Osteoblast (primary cell): ENCODE measurements at regions not wholly inside any gene's neighbourhood (a gene's known extent, or its start where the extent isn't known, plus 50 kb on each side); places are given as distances from the start of the nearest gene placed in this dataset.
A peak's percentile ranks its signal among the peaks of the same experiment; 100 is the strongest.

Experiments used
- DNase-seq: peaks from one replicate; pipeline ENCODE4 v3.0.0; 2011; ENCODE audit warnings: low spot score, mixed read lengths; ENCODE audit not compliant: insufficient read length; ENCODE audit errors: missing footprints
- H2AFZ ChIP-seq: 2 replicates; pipeline ENCODE4 v1.6.0; 2011; ENCODE audit warnings: mild to moderate bottlenecking, low read length
- H3K27ac ChIP-seq: 2 replicates; pipeline ENCODE4 v1.5.1; 2011; ENCODE audit warnings: mild to moderate bottlenecking, low read depth, low read length, moderate library complexity
- H3K27me3 ChIP-seq: 2 replicates; pipeline ENCODE4 v1.6.0; 2012; ENCODE audit warnings: mild to moderate bottlenecking, control low read depth, inconsistent platforms, low read length, moderate library complexity; ENCODE audit not compliant: insufficient read depth
- H3K36me3 ChIP-seq: 2 replicates; pipeline ENCODE4 v1.5.1; 2011; ENCODE audit warnings: mild to moderate bottlenecking, low read length, control low read depth, moderate library complexity; ENCODE audit not compliant: insufficient read depth
- H3K4me1 ChIP-seq: 2 replicates; pipeline ENCODE4 v1.5.1; 2011; ENCODE audit warnings: mild to moderate bottlenecking, low read length, control low read depth, moderate library complexity; ENCODE audit not compliant: insufficient read depth
- H3K4me2 ChIP-seq: 2 replicates; pipeline ENCODE4 v1.6.0; 2011; ENCODE audit warnings: mild to moderate bottlenecking, low read length; ENCODE audit not compliant: insufficient read depth
- H3K4me3 ChIP-seq: fragments of 200-600 bp; sonication (generic); 3 replicates; pipeline ENCODE4 v1.5.1; 2012; ENCODE audit warnings: mild to moderate bottlenecking, low read length, inconsistent platforms; ENCODE audit not compliant: insufficient read depth
- H3K79me2 ChIP-seq: 2 replicates; pipeline ENCODE4 v1.6.0; 2012; ENCODE audit warnings: mild to moderate bottlenecking, low read length, control low read depth, inconsistent platforms; ENCODE audit not compliant: insufficient read depth
- H3K9me3 ChIP-seq: 2 replicates; pipeline ENCODE4 v1.5.1; 2011; ENCODE audit warnings: low read depth, low read length, control low read depth
- H4K20me1 ChIP-seq: 2 replicates; pipeline ENCODE4 v1.6.0; 2012; ENCODE audit warnings: mild to moderate bottlenecking, low read length, control low read depth; ENCODE audit not compliant: insufficient read depth
- CTCF ChIP-seq: IDR thresholded peaks from 2 replicates; pipeline ENCODE4 v1.5.1; 2011; ENCODE audit warnings: mild to moderate bottlenecking, low read depth, low read length, moderate library complexity; ENCODE audit errors: extremely low read depth

- Histone ChIP-seq H3K27ac (no peak overlapping the region), H3K4me2 (no peak overlapping the region), H3K36me3 (no peaks in the 10 kb centered on the region), H3K4me1 (peaks cover 11% of the 10 kb centered on the region), H3K9me3 (no peaks in the 10 kb centered on the region), H3K4me3 (no peak overlapping the region), H2AFZ (no peak overlapping the region), H4K20me1 (no peaks in the 10 kb centered on the region), H3K27me3 (no peaks in the 10 kb centered on the region), H3K79me2 (no peaks in the 10 kb centered on the region)
- DNase-seq, result no peak
- TF ChIP-seq CTCF, result no peak
Observed at GRCh38 chr12:105483691-105484090, 153.2 kb downstream of the C12orf75 start.

GRCh38 chr12:105485321-105485910 is 154.9 kb downstream of the C12orf75 start:
- no peak overlapping the region for H3K4me3 ChIP-seq
- H3K36me3 ChIP-seq, result no peaks in the 10 kb centered on the region
- no peaks in the 10 kb centered on the region for H3K27me3 ChIP-seq
- H2AFZ ChIP-seq, result no peak overlapping the region
- H4K20me1 ChIP-seq, result no peaks in the 10 kb centered on the region
- peak overlapping the region; percentile 35 for H3K27ac ChIP-seq
- H3K79me2 ChIP-seq, result no peaks in the 10 kb centered on the region
- TF ChIP-seq CTCF, result no peak
- H3K4me2 ChIP-seq, result no peak overlapping the region
- DNase-seq, result no peak
- H3K4me1 ChIP-seq, result peaks cover 8% of the 10 kb centered on the region
- H3K9me3 ChIP-seq, result no peaks in the 10 kb centered on the region

GRCh38 chr12:105485921-105486320 is 155.4 kb downstream of the C12orf75 start:
- Histone ChIP-seq H3K27ac (peak overlapping the region; percentile 35), H3K79me2 (no peaks in the 10 kb centered on the region), H3K36me3 (no peaks in the 10 kb centered on the region), H2AFZ (no peak overlapping the region), H3K4me2 (no peak overlapping the region), H3K4me1 (peaks cover 8% of the 10 kb centered on the region), H3K9me3 (no peaks in the 10 kb centered on the region), H4K20me1 (no peaks in the 10 kb centered on the region), H3K27me3 (no peaks in the 10 kb centered on the region), H3K4me3 (no peak overlapping the region)
- no peak for DNase-seq
- no peak for TF ChIP-seq CTCF

DNA sequence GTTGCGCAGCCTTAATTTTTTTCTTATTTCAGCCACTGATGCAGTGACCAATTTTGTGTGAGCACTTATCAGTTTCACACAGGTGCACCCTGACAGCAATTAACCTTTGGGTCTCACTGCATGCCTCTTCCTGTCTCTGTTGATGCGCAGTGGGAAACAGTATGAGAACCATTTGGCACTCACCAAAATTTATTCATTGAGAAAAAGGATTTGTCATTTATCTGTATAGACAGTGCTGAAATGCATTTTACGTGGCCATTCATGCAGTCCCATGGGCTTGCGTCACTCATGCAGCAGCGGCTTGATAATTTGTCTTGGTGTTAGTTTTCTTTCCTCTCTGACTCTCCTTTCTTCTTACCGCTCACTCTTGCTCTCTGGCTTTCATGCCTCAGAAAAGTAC is 157.5 kb downstream of the C12orf75 start:
- TF ChIP-seq CTCF, result no peak
- Histone ChIP-seq H3K4me3 (no peak overlapping the region), H2AFZ (no peak overlapping the region), H3K27me3 (no peaks in the 10 kb centered on the region), H3K4me2 (no peak overlapping the region), H3K9me3 (no peaks in the 10 kb centered on the region), H3K36me3 (no peaks in the 10 kb centered on the region), H4K20me1 (no peaks in the 10 kb centered on the region), H3K79me2 (no peaks in the 10 kb centered on the region), H3K4me1 (peaks cover 8% of the 10 kb centered on the region), H3K27ac (no peak overlapping the region)
- DNase-seq, result no peak
